ENCODE measurements at regions not wholly inside any gene's neighbourhood (a gene's known extent, or its start where the extent isn't known, plus 50 kb on each side); places are given as distances from the start of the nearest gene placed in this dataset.

DNA sequence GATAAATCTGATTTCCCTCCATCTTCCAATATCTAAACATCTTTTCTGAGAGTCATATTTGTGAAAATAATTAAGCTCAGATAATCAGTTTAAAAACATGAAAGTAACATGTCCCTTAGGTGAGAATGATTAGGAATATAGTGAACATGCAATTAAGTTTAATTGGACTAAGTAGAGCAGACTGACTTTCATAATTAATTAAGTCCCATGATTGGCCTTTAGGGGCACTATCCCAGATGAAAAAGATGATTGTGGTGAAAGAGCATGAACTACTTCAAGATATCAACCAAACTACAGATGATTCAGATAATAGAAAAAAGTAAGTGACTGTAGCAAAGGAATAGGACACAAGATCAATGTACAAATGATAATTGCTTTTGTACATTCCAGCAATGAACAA is 758.8 kb downstream of the STIM2 start:
- no peak overlapping the region for H3K4me3 ChIP-seq (ENCODE audit: low read depth, low read length)
- no peak for TF ChIP-seq CTCF (IDR thresholded peaks at IDR 0.05; ENCODE audit: insufficient read depth, low read length)
- DNase-seq (ENCODE audit: low read depth) = no peak

- no peak for DNase-seq (ENCODE audit: low read depth)
- H3K4me3 ChIP-seq (ENCODE audit: low read depth, low read length) = no peak overlapping the region
- no peak for TF ChIP-seq CTCF (IDR thresholded peaks at IDR 0.05; ENCODE audit: insufficient read depth, low read length)
Observed at GRCh38 chr4:27620886-27621285, 760.2 kb downstream of the STIM2 start.

GRCh38 chr4:27624749-27625148 is 764.1 kb downstream of the STIM2 start:
- DNase-seq (ENCODE audit: low read depth) = no peak
- no peak overlapping the region for H3K4me3 ChIP-seq (ENCODE audit: low read depth, low read length)
- no peak for TF ChIP-seq CTCF (IDR thresholded peaks at IDR 0.05; ENCODE audit: insufficient read depth, low read length)

DNA sequence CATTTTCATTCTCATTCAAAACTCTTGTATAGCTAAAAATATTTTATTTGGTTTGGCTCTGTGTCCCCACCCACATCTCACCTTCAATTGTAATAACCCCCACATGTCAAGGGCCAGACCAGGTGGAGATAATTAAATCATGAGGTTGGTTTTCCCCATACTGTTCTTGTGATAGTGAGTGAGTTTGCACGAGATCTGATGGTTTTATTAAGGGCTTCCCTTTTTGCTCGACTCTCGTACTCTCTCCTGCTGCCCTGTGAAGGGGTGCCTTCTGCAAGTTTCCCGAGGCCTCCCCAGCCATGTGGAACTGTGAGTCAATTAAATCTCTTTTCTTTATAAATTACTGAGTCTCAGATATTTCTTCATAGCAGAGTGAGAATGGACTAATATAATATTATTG is 768.0 kb downstream of the STIM2 start:
- DNase-seq (ENCODE audit: low read depth) = no peak
- no peak for TF ChIP-seq CTCF (IDR thresholded peaks at IDR 0.05; ENCODE audit: insufficient read depth, low read length)
- no peak overlapping the region for H3K4me3 ChIP-seq (ENCODE audit: low read depth, low read length)

- H3K4me3 ChIP-seq (ENCODE audit: low read depth, low read length) = no peak overlapping the region
- no peak for TF ChIP-seq CTCF (IDR thresholded peaks at IDR 0.05; ENCODE audit: insufficient read depth, low read length)
- DNase-seq (ENCODE audit: low read depth) = no peak
Observed at GRCh38 chr4:27629532-27630225, 769.0 kb downstream of the STIM2 start.

DNA sequence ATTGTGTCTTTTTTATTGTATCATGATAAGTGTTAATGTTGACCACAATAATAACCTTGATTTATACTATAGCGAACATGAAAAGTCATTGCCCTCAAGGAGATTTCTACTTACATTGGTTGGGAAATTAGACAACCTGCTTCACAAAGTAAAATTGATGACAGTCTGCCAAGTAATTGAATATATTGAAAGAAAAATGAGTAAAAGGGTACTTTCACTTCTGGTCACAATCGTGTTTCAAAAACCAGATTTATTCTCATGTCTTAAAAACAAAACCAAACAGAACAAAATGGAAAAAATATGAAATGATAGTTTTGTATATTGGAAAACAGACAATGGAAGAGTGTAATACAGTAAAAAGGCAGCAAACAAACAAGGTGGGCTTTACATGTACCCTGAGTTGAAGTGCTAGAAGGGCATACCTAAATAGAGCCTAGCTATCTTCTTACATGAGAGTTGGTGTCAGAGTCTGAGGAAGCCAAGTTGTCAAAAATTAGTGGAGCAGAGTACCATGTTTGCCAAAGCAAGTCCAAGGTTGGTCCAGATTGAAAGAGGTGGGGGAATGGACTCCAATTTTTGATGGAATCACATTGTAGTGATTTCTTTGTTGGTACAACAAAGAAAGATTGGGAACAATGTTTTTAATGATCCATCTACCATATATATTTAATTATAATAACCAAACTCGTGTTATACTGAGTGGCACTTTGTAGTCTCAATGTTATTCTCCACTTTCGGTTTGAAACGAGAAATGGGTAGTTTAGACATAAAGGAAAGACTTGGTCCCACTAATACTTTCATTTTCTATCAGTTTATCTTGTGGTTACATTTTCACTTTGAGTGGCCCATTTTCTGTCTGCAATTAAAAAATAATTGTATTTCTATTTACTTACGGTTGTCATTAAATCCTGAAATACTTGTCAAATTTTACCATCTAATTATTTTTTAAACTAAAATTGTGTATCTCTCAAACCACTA is 775.6 kb downstream of the STIM2 start:
- no peak for TF ChIP-seq CTCF (IDR thresholded peaks at IDR 0.05; ENCODE audit: insufficient read depth, low read length)
- no peak for DNase-seq (ENCODE audit: low read depth)
- H3K4me3 ChIP-seq (ENCODE audit: low read depth, low read length) = no peak overlapping the region

Measured in fibroblast of the aortic adventitia (primary cell).